ENCODE measurements at regions not wholly inside any gene's neighbourhood (a gene's known extent, or its start where the extent isn't known, plus 50 kb on each side); places are given as distances from the start of the nearest gene placed in this dataset.

GRCh38 chr21:37994211-37994610 is 78.0 kb upstream of the KCNJ6 start:
- TF ChIP-seq CTCF (conservative IDR thresholded peaks at IDR 0.05; ENCODE audit: low read depth, low read length) (no peak), EZH2 (IDR thresholded peaks at IDR 0.05; ENCODE audit: borderline replicate concordance, low read depth, low read length, poor library complexity, severe bottlenecking) (no peak)
- H3K4me1 ChIP-seq (ENCODE audit: insufficient read depth, low read length, poor library complexity, severe bottlenecking): no peaks in the 10 kb centered on the region
- no peak for DNase-seq (ENCODE audit: low spot score)
- H3K27me3 ChIP-seq (replicated peaks; ENCODE audit: insufficient read depth, low read depth, low read length, poor library complexity): peaks cover 10% of the 10 kb centered on the region
- BruUV-seq (replicated peaks): no TSS peak
- ChIA-PET CTCF (no interaction called here), POLR2A (ENCODE audit: low non-redundant PET) (no interaction called here)
- H3K4me3 ChIP-seq (ENCODE audit: low read depth, low read length, poor library complexity, severe bottlenecking): no peak overlapping the region
- no peaks in the 10 kb centered on the region for H3K36me3 ChIP-seq (ENCODE audit: insufficient read depth, low read length, poor library complexity, severe bottlenecking)
- intact Hi-C loops (cut with micrococcal nuclease; ENCODE audit: unreplicated experiment): no loop called here
- H3K9me3 ChIP-seq (ENCODE audit: low read depth, low read length, poor library complexity, severe bottlenecking): no peaks in the 10 kb centered on the region
- no peak overlapping the region for H3K27ac ChIP-seq (ENCODE audit: low read depth, low read length, poor library complexity, severe bottlenecking)

- no TSS peak for BruUV-seq (replicated peaks)
Measured at GRCh38 chr21:38012672-38013071, 96.4 kb upstream of the KCNJ6 start.

GRCh38 chr21:38013741-38014140 is 97.5 kb upstream of the KCNJ6 start:
- ChIA-PET POLR2A (ENCODE audit: low non-redundant PET) (no interaction called here), CTCF (no interaction called here)
- Histone ChIP-seq H3K4me1 (ENCODE audit: insufficient read depth, low read length, poor library complexity, severe bottlenecking) (no peaks in the 10 kb centered on the region), H3K27me3 (replicated peaks; ENCODE audit: insufficient read depth, low read depth, low read length, poor library complexity) (peaks cover 33% of the 10 kb centered on the region), H3K27ac (ENCODE audit: low read depth, low read length, poor library complexity, severe bottlenecking) (no peak overlapping the region), H3K9me3 (ENCODE audit: low read depth, low read length, poor library complexity, severe bottlenecking) (no peaks in the 10 kb centered on the region), H3K4me3 (ENCODE audit: low read depth, low read length, poor library complexity, severe bottlenecking) (no peak overlapping the region), H3K36me3 (ENCODE audit: insufficient read depth, low read length, poor library complexity, severe bottlenecking) (no peaks in the 10 kb centered on the region)
- intact Hi-C loops (cut with micrococcal nuclease; ENCODE audit: unreplicated experiment): no loop called here
- DNase-seq (ENCODE audit: low spot score): no peak
- BruUV-seq (replicated peaks): no TSS peak
- no peak for TF ChIP-seq EZH2 (IDR thresholded peaks at IDR 0.05; ENCODE audit: borderline replicate concordance, low read depth, low read length, poor library complexity, severe bottlenecking)
- TF ChIP-seq CTCF (conservative IDR thresholded peaks at IDR 0.05; ENCODE audit: low read depth, low read length): no peak

More at GRCh38 chr21:38012672-38013071, 96.4 kb upstream of the KCNJ6 start:
- Histone ChIP-seq H3K9me3 (ENCODE audit: low read depth, low read length, poor library complexity, severe bottlenecking) (no peaks in the 10 kb centered on the region), H3K36me3 (ENCODE audit: insufficient read depth, low read length, poor library complexity, severe bottlenecking) (no peaks in the 10 kb centered on the region), H3K27ac (ENCODE audit: low read depth, low read length, poor library complexity, severe bottlenecking) (no peak overlapping the region), H3K4me1 (ENCODE audit: insufficient read depth, low read length, poor library complexity, severe bottlenecking) (no peaks in the 10 kb centered on the region), H3K4me3 (ENCODE audit: low read depth, low read length, poor library complexity, severe bottlenecking) (no peak overlapping the region), H3K27me3 (replicated peaks; ENCODE audit: insufficient read depth, low read depth, low read length, poor library complexity) (peaks cover 35% of the 10 kb centered on the region)
- DNase-seq (ENCODE audit: low spot score): no peak
- ChIA-PET CTCF (no interaction called here), POLR2A (ENCODE audit: low non-redundant PET) (no interaction called here)
- TF ChIP-seq EZH2 (IDR thresholded peaks at IDR 0.05; ENCODE audit: borderline replicate concordance, low read depth, low read length, poor library complexity, severe bottlenecking) (no peak), CTCF (conservative IDR thresholded peaks at IDR 0.05; ENCODE audit: low read depth, low read length) (no peak)
- intact Hi-C loops (cut with micrococcal nuclease; ENCODE audit: unreplicated experiment): no loop called here

Measured in A673 (cell line).